Left hindlimb (tissue), 1 donor: ENCODE measurements at regions not wholly inside any gene's neighbourhood (a gene's known extent, or its start where the extent isn't known, plus 50 kb on each side); places are given as distances from the start of the nearest gene placed in this dataset.

Source experiments
- DNase-seq: peaks from one replicate; pipeline ENCODE4 v3.0.0-alpha.2; 2018

DNA sequence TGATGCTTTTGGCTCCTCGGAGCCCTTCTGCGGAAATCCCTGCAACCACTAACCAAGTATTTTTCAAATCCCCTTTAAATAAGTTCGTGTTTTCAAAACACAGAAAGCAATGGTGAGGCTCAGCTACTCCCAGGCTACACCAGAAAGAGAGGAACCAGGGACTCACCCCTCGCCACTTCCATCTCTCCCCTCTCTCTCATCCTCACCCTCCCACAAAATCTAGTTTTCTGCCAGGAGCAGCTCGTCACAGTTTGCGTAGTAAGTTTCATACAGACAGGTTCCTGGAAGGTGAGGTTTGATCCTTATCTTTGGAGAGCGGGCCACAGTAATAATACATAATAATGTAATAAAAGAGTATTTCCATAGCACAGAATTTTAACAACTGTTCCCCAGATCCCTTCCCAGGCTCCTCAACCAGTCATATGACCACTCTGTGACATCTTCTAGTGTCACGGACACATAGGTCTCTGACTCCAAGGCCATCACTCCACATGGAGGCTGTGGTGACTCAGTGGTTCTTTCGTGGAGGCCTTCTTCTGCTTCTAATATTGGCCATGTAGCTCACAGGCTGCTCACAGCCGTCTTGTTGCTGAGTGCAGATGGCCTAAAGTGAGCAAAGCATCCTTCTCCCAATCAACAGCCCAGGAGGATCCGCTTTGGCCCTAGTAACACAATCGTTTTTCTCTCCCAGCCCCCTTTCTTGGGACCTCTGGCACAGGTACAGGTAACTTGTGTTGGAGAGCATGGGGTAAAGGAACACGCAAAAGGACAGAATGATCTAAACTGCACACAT lies 295.7 kb downstream of the CDC5L start:
- no peak for DNase-seq

GRCh38 chr6:44685213-44685612 lies 297.7 kb downstream of the CDC5L start:
- no peak for DNase-seq

DNA sequence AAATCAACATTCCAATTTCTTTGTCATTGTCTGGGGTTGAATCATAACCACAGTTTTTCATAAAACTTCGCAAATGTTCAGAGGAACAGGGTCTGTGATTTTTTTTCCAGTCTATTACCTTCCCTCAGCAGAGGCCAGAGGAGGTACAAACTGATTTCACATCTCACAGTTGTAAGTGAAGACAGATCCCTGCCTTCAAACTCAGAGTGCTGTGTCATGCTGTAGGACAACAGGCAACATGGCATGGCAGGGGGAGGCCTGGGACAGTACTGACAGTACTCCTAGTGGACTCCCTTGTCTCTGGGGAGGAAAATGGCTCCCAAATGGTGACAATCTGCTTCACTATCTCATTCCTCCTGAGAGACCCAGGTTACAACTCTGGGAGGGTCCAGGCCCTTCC lies 308.6 kb downstream of the CDC5L start:
- no peak for DNase-seq

GRCh38 chr6:44696686-44697085 lies 309.2 kb downstream of the CDC5L start:
- no peak for DNase-seq

DNA sequence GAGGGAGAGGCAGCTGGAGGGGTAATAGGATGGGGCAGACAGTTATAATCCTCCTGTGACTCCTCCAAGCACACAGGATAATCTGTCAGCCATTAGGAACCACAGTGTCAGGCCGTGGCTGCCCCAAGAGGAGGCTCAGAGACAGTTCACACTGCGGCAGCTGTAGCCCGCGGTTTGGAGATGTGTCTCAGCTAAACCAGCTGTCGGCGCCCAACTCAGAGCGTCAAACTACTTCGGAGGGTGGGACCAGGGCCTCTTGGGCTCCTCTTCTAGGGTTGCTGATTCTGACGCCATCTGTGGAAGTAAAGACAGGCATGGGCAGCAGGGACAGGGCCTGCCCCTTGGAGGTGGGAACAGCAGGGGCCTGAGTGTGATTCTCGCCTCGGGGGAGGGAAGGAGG lies 309.8 kb downstream of the CDC5L start:
- DNase-seq: peak; percentile 55

DNA sequence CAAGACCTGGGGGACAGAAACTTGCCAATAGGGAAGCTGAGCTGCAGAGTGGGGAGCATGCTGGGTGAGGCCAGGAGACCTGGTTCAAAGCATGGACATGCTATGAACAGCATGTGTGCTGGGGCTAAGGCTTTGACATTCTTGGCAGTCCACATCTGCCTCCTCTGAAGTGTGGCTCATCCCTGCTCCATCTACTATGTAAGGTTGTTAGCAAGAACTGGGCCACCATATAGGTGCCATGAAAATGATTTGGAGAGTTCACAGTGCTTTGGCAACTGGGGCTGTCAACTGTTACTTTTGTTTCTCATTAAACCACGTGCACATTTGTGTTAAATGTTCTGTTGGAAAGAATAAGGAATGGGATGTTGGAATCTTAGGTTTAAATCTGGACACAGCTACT lies 311.1 kb downstream of the CDC5L start:
- no peak for DNase-seq

DNA sequence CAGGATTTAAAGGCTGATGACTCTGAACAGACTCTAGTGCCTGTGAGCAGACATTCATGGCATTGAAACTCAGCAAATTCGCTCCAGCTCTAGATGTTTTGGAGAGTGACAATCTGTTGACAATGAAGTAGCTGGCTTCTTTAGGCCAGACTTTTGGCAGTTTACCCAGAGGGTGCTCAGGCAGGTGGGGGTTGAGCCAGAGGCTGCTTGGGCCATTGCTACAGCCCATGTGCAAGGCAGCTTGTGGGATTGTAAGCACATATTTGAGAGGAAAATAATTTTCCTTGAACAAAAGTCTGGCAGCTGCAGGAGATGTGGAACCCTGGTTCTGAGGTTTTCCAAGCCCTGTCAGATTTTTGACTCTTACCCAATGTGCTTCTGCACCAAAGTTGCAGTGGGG lies 311.6 kb downstream of the CDC5L start:
- DNase-seq: no peak

GRCh38 chr6:44699851-44700250 lies 312.3 kb downstream of the CDC5L start:
- DNase-seq: no peak

- no peak for DNase-seq
Measured at GRCh38 chr6:44700422-44700821, 312.9 kb downstream of the CDC5L start.

GRCh38 chr6:44701038-44701636 lies 313.6 kb downstream of the CDC5L start:
- no peak for DNase-seq

GRCh38 chr6:44701637-44702101 lies 314.2 kb downstream of the CDC5L start:
- no peak for DNase-seq

- DNase-seq: no peak
Measured at GRCh38 chr6:44702292-44702691, 314.8 kb downstream of the CDC5L start.

- peak; percentile 78 for DNase-seq
Measured at GRCh38 chr6:44704240-44705150, 317.0 kb downstream of the CDC5L start.

- DNase-seq: no peak
Measured at GRCh38 chr6:44705596-44705995, 318.1 kb downstream of the CDC5L start.

- no peak for DNase-seq
Measured at GRCh38 chr6:44706011-44706410, 318.5 kb downstream of the CDC5L start.

DNA sequence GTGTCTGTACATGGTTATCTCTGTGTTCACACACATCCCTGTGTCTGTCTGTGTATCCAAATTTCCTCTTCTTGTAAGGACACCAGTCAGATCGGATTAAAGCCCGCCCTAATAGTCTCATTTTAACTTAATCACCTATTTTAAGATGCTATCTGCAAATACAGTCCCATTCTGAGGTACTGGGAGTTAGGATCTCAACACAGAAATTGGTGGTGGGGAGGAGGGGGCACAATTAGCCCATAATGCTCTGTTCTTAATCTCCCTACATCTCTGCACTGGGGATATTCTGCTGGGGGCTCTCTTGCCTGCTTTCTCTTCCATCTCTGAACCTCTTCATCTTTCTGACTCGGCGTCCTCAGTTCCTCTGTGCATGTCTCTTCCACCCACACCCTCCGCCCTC lies 320.7 kb downstream of the CDC5L start:
- no peak for DNase-seq

- DNase-seq: peak; percentile 51
Measured at GRCh38 chr6:44712353-44713111, 325.0 kb downstream of the CDC5L start.

GRCh38 chr6:44715188-44715587 lies 327.7 kb downstream of the CDC5L start:
- DNase-seq: no peak

GRCh38 chr6:44715925-44716324 lies 328.4 kb downstream of the CDC5L start:
- DNase-seq: no peak

- DNase-seq: no peak
Measured at GRCh38 chr6:44717431-44717830, 329.9 kb downstream of the CDC5L start.

GRCh38 chr6:44721954-44722578 lies 334.6 kb downstream of the CDC5L start:
- no peak for DNase-seq

GRCh38 chr6:44722736-44723135 lies 335.2 kb downstream of the CDC5L start:
- DNase-seq: no peak
